Activated CD4-positive, alpha-beta memory T cell treated with anti-CD3 and anti-CD28 coated beads for 36 hours (primary cell): ENCODE measurements at regions not wholly inside any gene's neighbourhood (a gene's known extent, or its start where the extent isn't known, plus 50 kb on each side); places are given as distances from the start of the nearest gene placed in this dataset.

Source experiments
- CTCF ChIA-PET: fragments of 350-600 bp; sonication (Branson Sonifier 250); formaldehyde crosslinking; loops from one replicate; lab custom pipeline; 2021; ENCODE audit warnings: antibody characterized with exemption, inconsistent platforms; lab: Charles Lee
- POLR2A ChIA-PET: fragments of 350-600 bp; sonication (Branson Sonifier 250); formaldehyde crosslinking; loops from one replicate; lab custom pipeline; 2021; ENCODE audit warnings: antibody characterized with exemption; lab: Charles Lee
- DNase-seq: peaks from one replicate; pipeline ENCODE4 v3.0.0-alpha.2; 2020
- H3K27ac Mint-ChIP-seq: one replicate; pipeline ENCODE4 v1.8.0; 2021; ENCODE audit warnings: mixed read lengths
- H3K27me3 Mint-ChIP-seq: one replicate; pipeline ENCODE4 v1.8.0; 2021; ENCODE audit warnings: mixed read lengths
- H3K36me3 Mint-ChIP-seq: one replicate; pipeline ENCODE4 v1.8.0; 2021; ENCODE audit warnings: mixed read lengths
- H3K4me1 Mint-ChIP-seq: one replicate; pipeline ENCODE4 v1.8.0; 2021; ENCODE audit warnings: low read depth, mixed read lengths
- H3K4me3 Mint-ChIP-seq: one replicate; pipeline ENCODE4 v1.8.0; 2021; ENCODE audit warnings: mild to moderate bottlenecking, mixed read lengths
- H3K9me3 Mint-ChIP-seq: one replicate; pipeline ENCODE4 v1.8.0; 2021; ENCODE audit warnings: mixed read lengths
- intact Hi-C: fragments of 100-400 bp; cut with micrococcal nuclease; formaldehyde crosslinking; loops from one replicate; pipeline ENCODE4 v1.15.1; 2023

- H3K4me1 Mint-ChIP-seq = no peaks in the 10 kb centered on the region
- POLR2A ChIA-PET = no interaction called here
- H3K27ac Mint-ChIP-seq = no peak overlapping the region
- CTCF ChIA-PET = no interaction called here
- H3K27me3 Mint-ChIP-seq = no peaks in the 10 kb centered on the region
- no peak for DNase-seq
- intact Hi-C loops = no loop called here
- H3K9me3 Mint-ChIP-seq = no peaks in the 10 kb centered on the region
- no peaks in the 10 kb centered on the region for H3K36me3 Mint-ChIP-seq
- H3K4me3 Mint-ChIP-seq = no peak overlapping the region
These were observed 52.5 kb upstream of the ID2 start for GRCh38 chr2:8629402-8629801.

GRCh38 chr2:8630676-8631464, 51.0 kb upstream of the ID2 start:
- no peak overlapping the region for H3K27ac Mint-ChIP-seq
- ChIA-PET CTCF (no interaction called here), POLR2A (no interaction called here)
- H3K27me3 Mint-ChIP-seq = no peaks in the 10 kb centered on the region
- H3K4me1 Mint-ChIP-seq = no peaks in the 10 kb centered on the region
- no peaks in the 10 kb centered on the region for H3K9me3 Mint-ChIP-seq
- H3K36me3 Mint-ChIP-seq = no peaks in the 10 kb centered on the region
- DNase-seq = no peak
- intact Hi-C loops = no loop called here
- H3K4me3 Mint-ChIP-seq = no peak overlapping the region

GRCh38 chr2:8631465-8632005, 50.3 kb upstream of the ID2 start:
- DNase-seq = no peak
- Mint-ChIP-seq H3K27me3 (no peaks in the 10 kb centered on the region), H3K36me3 (no peaks in the 10 kb centered on the region), H3K27ac (no peak overlapping the region), H3K4me3 (no peak overlapping the region), H3K4me1 (no peaks in the 10 kb centered on the region), H3K9me3 (no peaks in the 10 kb centered on the region)
- intact Hi-C loops = no loop called here
- ChIA-PET CTCF (no interaction called here), POLR2A (no interaction called here)
